H9 (cell line): ENCODE measurements at regions not wholly inside any gene's neighbourhood (a gene's known extent, or its start where the extent isn't known, plus 50 kb on each side); places are given as distances from the start of the nearest gene placed in this dataset.

Experiments used
- DNase-seq: peaks from one replicate; pipeline ENCODE4 v3.0.0-alpha.2; 2017
- H2AFZ ChIP-seq: one replicate; pipeline ENCODE4 v1.6.1; 2013; ENCODE audit warnings: mild to moderate bottlenecking, low read length, control low read depth, moderate library complexity
- H2AK5ac ChIP-seq: 2 replicates; pipeline ENCODE4 v1.6.1; 2013; ENCODE audit warnings: low read length, control low read depth, mixed read lengths; ENCODE audit not compliant: insufficient read length
- H2BK120ac ChIP-seq: one replicate; pipeline ENCODE4 v1.6.1; 2013; ENCODE audit warnings: low read depth, mild to moderate bottlenecking, low read length, control low read depth, inconsistent platforms; ENCODE audit not compliant: poor library complexity, severe bottlenecking
- H2BK12ac ChIP-seq: 2 replicates; pipeline ENCODE4 v1.6.1; 2013; ENCODE audit warnings: low read length, control low read depth, mixed read lengths, low read depth; ENCODE audit not compliant: insufficient read length
- H2BK15ac ChIP-seq: 2 replicates; pipeline ENCODE4 v1.6.1; 2013; ENCODE audit warnings: low read depth, low read length, control low read depth
- H2BK20ac ChIP-seq: one replicate; pipeline ENCODE4 v1.6.1; 2013; ENCODE audit warnings: low read depth, mild to moderate bottlenecking, low read length, control low read depth, inconsistent platforms; ENCODE audit not compliant: poor library complexity, severe bottlenecking
- H2BK5ac ChIP-seq: 2 replicates; pipeline ENCODE4 v1.6.1; 2013; ENCODE audit warnings: low read length, control low read depth, mixed read lengths; ENCODE audit not compliant: insufficient read length
- H3K14ac ChIP-seq: 2 replicates; pipeline ENCODE4 v1.6.1; 2013; ENCODE audit warnings: low read length, control low read depth; ENCODE audit not compliant: insufficient read depth
- H3K18ac ChIP-seq: 2 replicates; pipeline ENCODE4 v1.6.1; 2013; ENCODE audit warnings: low read depth, mild to moderate bottlenecking, mixed read lengths, low read length, control low read depth; ENCODE audit not compliant: insufficient read length
- H3K23ac ChIP-seq: 2 replicates; pipeline ENCODE4 v1.6.1; 2013; ENCODE audit warnings: low read length, control low read depth, mixed read lengths, low read depth; ENCODE audit not compliant: insufficient read length
- H3K23me2 ChIP-seq: 2 replicates; pipeline ENCODE4 v1.6.1; 2013; ENCODE audit warnings: low read depth, mild to moderate bottlenecking, mixed read lengths, low read length, control low read depth; ENCODE audit not compliant: insufficient read length, poor library complexity, severe bottlenecking
- H3K27ac ChIP-seq: 2 replicates; pipeline ENCODE4 v1.5.1; 2013; ENCODE audit warnings: low read length, control low read depth, mixed read lengths, low read depth; ENCODE audit not compliant: insufficient read length
- H3K27me3 ChIP-seq: 2 replicates; pipeline ENCODE4 v1.6.1; 2013; ENCODE audit warnings: low read length, control low read depth, inconsistent platforms; ENCODE audit not compliant: insufficient read depth
- H3K4ac ChIP-seq: 2 replicates; pipeline ENCODE4 v1.6.1; 2013; ENCODE audit warnings: low read depth, mild to moderate bottlenecking, control low read depth, inconsistent platforms, low read length, moderate library complexity
- H3K4me1 ChIP-seq: 2 replicates; pipeline ENCODE4 v1.6.1; 2013; ENCODE audit warnings: low read length, control low read depth, inconsistent platforms; ENCODE audit not compliant: insufficient read depth
- H3K4me2 ChIP-seq: 2 replicates; pipeline ENCODE4 v1.6.1; 2013; ENCODE audit warnings: low read length, control low read depth, mixed read lengths; ENCODE audit not compliant: insufficient read length, insufficient read depth
- H3K56ac ChIP-seq: 2 replicates; pipeline ENCODE4 v1.6.1; 2013; ENCODE audit warnings: low read depth, mild to moderate bottlenecking, mixed read lengths, low read length, control low read depth; ENCODE audit not compliant: insufficient read length
- H3K79me1 ChIP-seq: 2 replicates; pipeline ENCODE4 v1.6.1; 2013; ENCODE audit warnings: low read depth, mild to moderate bottlenecking, moderate library complexity, low read length, control low read depth, inconsistent platforms; ENCODE audit not compliant: insufficient read depth, poor library complexity, severe bottlenecking
- H3K79me2 ChIP-seq: 2 replicates; pipeline ENCODE4 v1.6.1; 2013; ENCODE audit warnings: low read length, control low read depth, inconsistent platforms; ENCODE audit not compliant: insufficient read depth
- H3K9ac ChIP-seq: 2 replicates; pipeline ENCODE4 v1.6.1; 2013; ENCODE audit warnings: low read length, control low read depth, mixed read lengths; ENCODE audit not compliant: insufficient read length; ENCODE audit errors: extremely low read depth
- H3K9me3 ChIP-seq: one replicate; pipeline ENCODE4 v1.6.1; 2013; ENCODE audit warnings: low read depth, low read length, inconsistent platforms; ENCODE audit not compliant: control insufficient read depth
- H3T11ph ChIP-seq: one replicate; pipeline ENCODE4 v1.6.1; 2013; ENCODE audit warnings: mild to moderate bottlenecking, low read length, control low read depth, inconsistent platforms
- H4K20me1 ChIP-seq: one replicate; pipeline ENCODE4 v1.6.1; 2013; ENCODE audit not compliant: control insufficient read depth, insufficient read length, insufficient read depth
- H4K5ac ChIP-seq: 2 replicates; pipeline ENCODE4 v1.6.1; 2013; ENCODE audit warnings: low read depth, mild to moderate bottlenecking, mixed read lengths, low read length, control low read depth; ENCODE audit not compliant: insufficient read length
- H4K8ac ChIP-seq: replicated peaks from 2 replicates; pipeline ENCODE4 v1.6.1; 2013; ENCODE audit warnings: low read length, control low read depth, mixed read lengths, low read depth; ENCODE audit not compliant: insufficient read length
- H4K91ac ChIP-seq: 2 replicates; pipeline ENCODE4 v1.6.1; 2013; ENCODE audit warnings: low read depth, mild to moderate bottlenecking, moderate library complexity, mixed read lengths, low read length, control low read depth; ENCODE audit not compliant: insufficient read length
- H3K27ac Mint-ChIP-seq, 3 experiments: 2 replicates in 2 of 3; 3 replicates in 1 of 3; pipeline ENCODE4 v1.8.0; 2020 to 2021; ENCODE audit warnings: mixed read lengths in 3 of 3, mild to moderate bottlenecking in 1 of 3, moderate library complexity in 1 of 3
- H3K27me3 Mint-ChIP-seq: 2 replicates; pipeline ENCODE4 v1.8.0; 2021; ENCODE audit warnings: low read depth, mild to moderate bottlenecking, moderate library complexity, mixed read lengths
- H3K36me3 Mint-ChIP-seq, 3 experiments: 2 replicates in 2 of 3; 3 replicates in 1 of 3; pipeline ENCODE4 v1.8.0; 2020 to 2021; ENCODE audit warnings: low read depth in 3 of 3, mixed read lengths in 3 of 3; ENCODE audit not compliant: insufficient read depth in 1 of 3
- H3K4me1 Mint-ChIP-seq, 2 experiments: 2 replicates each; pipeline ENCODE4 v1.8.0; 2020; ENCODE audit warnings: mixed read lengths in 2 of 2
- H3K4me3 Mint-ChIP-seq, 2 experiments: 2 replicates in 1 of 2; 3 replicates in 1 of 2; pipeline ENCODE4 v1.8.0; 2020 to 2021; ENCODE audit warnings: mild to moderate bottlenecking in 2 of 2, mixed read lengths in 2 of 2, moderate library complexity in 1 of 2
- H3K9me3 Mint-ChIP-seq, 2 experiments: 2 replicates in 1 of 2; 3 replicates in 1 of 2; pipeline ENCODE4 v1.8.0; 2020; ENCODE audit warnings: mild to moderate bottlenecking in 2 of 2, mixed read lengths in 2 of 2, moderate library complexity in 1 of 2
- WGBS: extraction: QIAGEN DNeasy Blood & Tissue Kit; methylation state at CpG from one replicate; pipeline ENCODE4 v1.1.7; 2013; ENCODE audit warnings: missing lambda C conversion rate, low lambda C conversion rate, mixed read lengths; ENCODE audit not compliant: insufficient read length; ENCODE audit errors: extremely low coverage; 5-methylcytosine and 5-hydroxymethylcytosine counted together
- TF ChIP-seq, protein P1 (sequence below): fragments of 200-600 bp; sonication (generic); conservative IDR thresholded peaks from 3 replicates; pipeline ENCODE4 v1.8.0; 2021; ENCODE audit warnings: antibody characterized with exemption, mild to moderate bottlenecking

DNA sequence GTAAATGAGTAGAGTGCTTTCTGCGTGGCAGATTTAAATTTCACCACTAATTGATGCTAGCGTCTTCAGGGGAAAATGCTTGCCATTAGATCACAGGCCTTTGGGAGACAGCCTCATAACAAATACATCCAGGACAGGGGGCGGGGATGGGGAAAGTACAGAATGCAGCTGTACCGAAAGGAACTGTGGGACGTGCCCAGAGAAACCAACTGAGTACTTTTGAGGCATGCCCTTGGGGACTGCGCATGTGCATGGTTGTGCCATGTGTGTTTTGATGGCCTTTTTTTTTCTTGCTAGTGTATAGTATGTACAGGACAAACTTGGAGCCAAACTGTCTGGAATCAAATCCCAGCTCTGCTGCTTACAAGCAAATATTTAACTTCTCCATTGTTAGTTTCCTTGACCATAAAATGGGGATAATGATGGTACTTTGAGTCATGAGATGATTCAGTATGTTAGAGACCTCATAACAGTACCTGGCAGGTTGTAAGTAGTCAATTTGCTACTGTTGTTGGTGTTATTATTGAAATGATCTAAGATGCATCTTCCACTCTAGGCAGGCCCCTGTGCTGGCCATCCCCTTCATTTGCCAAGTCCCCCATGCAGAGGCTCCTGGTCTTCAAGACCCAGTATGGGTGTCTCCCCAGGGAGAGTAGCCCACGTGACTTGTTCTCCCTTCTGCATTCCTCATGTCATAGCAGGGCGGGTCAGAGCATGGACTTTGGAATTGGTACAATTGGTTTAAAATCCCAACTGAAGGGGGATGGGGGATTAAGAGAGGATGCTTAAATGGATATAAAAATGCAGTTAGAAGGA is 68.3 kb upstream of the NPAS1 start:
- Histone ChIP-seq H3K9ac (no peak overlapping the region), H3K79me2 (no peaks in the 10 kb centered on the region), H4K20me1 (no peaks in the 10 kb centered on the region), H3K14ac (no peak overlapping the region), H3K56ac (no peak overlapping the region), H2BK12ac (no peak overlapping the region), H4K8ac (no peak overlapping the region), H3K9me3 (no peaks in the 10 kb centered on the region), H2BK5ac (no peak overlapping the region), H2BK20ac (no peak overlapping the region), H3K4me1 (no peaks in the 10 kb centered on the region), H2BK15ac (no peak overlapping the region), H2AK5ac (no peak overlapping the region), H3K79me1 (peaks cover 3% of the 10 kb centered on the region), H3K27me3 (no peaks in the 10 kb centered on the region), H3K27ac (no peak overlapping the region), H3K4ac (no peak overlapping the region), H3K4me2 (no peak overlapping the region), H3K18ac (no peak overlapping the region), H2AFZ (no peak overlapping the region), H4K91ac (no peak overlapping the region), H2BK120ac (no peak overlapping the region), H3K23me2 (no peaks in the 10 kb centered on the region), H4K5ac (no peak overlapping the region), H3T11ph (no peak overlapping the region), H3K23ac (no peak overlapping the region)
- Mint-ChIP-seq H3K36me3 (peaks cover 23 to 44% (median 37%) of the 10 kb centered on the region in 3 experiments; a peak in 6 of 7 replicates), H3K27ac (no peak overlapping the region), H3K27me3 (no peaks in the 10 kb centered on the region), H3K4me3 (no peak overlapping the region), H3K4me1 (peaks cover 11 to 12% of the 10 kb centered on the region in 2 experiments), H3K9me3 (peaks cover 0 to 7% of the 10 kb centered on the region in 2 experiments; a peak in 2 of 5 replicates)
- no CpG with 5 or more reads among the region's 8 CpGs for whole genome bisulfite sequencing
- TF ChIP-seq, protein P1, sequence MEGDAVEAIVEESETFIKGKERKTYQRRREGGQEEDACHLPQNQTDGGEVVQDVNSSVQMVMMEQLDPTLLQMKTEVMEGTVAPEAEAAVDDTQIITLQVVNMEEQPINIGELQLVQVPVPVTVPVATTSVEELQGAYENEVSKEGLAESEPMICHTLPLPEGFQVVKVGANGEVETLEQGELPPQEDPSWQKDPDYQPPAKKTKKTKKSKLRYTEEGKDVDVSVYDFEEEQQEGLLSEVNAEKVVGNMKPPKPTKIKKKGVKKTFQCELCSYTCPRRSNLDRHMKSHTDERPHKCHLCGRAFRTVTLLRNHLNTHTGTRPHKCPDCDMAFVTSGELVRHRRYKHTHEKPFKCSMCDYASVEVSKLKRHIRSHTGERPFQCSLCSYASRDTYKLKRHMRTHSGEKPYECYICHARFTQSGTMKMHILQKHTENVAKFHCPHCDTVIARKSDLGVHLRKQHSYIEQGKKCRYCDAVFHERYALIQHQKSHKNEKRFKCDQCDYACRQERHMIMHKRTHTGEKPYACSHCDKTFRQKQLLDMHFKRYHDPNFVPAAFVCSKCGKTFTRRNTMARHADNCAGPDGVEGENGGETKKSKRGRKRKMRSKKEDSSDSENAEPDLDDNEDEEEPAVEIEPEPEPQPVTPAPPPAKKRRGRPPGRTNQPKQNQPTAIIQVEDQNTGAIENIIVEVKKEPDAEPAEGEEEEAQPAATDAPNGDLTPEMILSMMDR = no peak
- no peak for DNase-seq
